Breast epithelium (tissue), 3 donors: ENCODE measurements at regions not wholly inside any gene's neighbourhood (a gene's known extent, or its start where the extent isn't known, plus 50 kb on each side); places are given as distances from the start of the nearest gene placed in this dataset.

ENCODE experiments used
- CTCF ChIP-seq, 3 donors: fragments of 450-650 bp; IDR thresholded peaks; one replicate each; pipeline ENCODE4 v1.5.1; 2016 to 2017; ENCODE audit warnings: antibody characterized with exemption in 3 of 3, mild to moderate bottlenecking in 3 of 3, moderate library complexity in 3 of 3
- POLR2A ChIP-seq: fragments of 450-650 bp; IDR thresholded peaks from one replicate; pipeline ENCODE4 v1.6.1; 2016; ENCODE audit warnings: antibody characterized with exemption, mild to moderate bottlenecking, moderate library complexity
- POLR2AphosphoS5 ChIP-seq, 3 donors: sonication (generic); formaldehyde crosslinking; IDR thresholded peaks; one replicate each; pipeline ENCODE4 v1.6.1; 2017; ENCODE audit warnings: antibody characterized with exemption in 3 of 3

- TF ChIP-seq POLR2A (no peak), CTCF (IDR thresholded peaks at IDR 0.05) (no peak), POLR2AphosphoS5 (IDR thresholded peaks at IDR 0.05) (no peak)
Observed at GRCh38 chr2:16317211-16317830, 348.3 kb downstream of the CYRIA start.
